ENCODE measurements at regions not wholly inside any gene's neighbourhood (a gene's known extent, or its start where the extent isn't known, plus 50 kb on each side); places are given as distances from the start of the nearest gene placed in this dataset.

DNA sequence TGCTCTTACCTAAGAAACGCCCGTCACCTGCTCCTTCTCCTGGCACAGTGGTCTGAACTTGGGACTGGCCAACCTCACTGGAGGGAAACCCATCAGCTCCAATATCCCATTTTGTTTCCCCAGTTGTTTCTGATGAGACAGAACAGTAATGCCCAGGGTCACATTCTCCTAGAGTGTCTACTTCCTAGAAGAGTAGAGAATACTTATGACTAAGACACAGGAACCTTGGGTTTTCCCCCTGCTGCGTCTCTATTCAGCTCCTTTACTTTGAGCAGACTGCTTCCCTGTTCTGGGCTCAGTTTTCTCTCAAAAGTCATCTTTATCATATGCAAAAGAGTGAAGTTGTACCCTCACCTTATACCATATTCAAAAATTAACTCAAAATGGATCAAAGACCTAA lies 79.4 kb downstream of the POLR2M start:
- TF ChIP-seq, protein P1, sequence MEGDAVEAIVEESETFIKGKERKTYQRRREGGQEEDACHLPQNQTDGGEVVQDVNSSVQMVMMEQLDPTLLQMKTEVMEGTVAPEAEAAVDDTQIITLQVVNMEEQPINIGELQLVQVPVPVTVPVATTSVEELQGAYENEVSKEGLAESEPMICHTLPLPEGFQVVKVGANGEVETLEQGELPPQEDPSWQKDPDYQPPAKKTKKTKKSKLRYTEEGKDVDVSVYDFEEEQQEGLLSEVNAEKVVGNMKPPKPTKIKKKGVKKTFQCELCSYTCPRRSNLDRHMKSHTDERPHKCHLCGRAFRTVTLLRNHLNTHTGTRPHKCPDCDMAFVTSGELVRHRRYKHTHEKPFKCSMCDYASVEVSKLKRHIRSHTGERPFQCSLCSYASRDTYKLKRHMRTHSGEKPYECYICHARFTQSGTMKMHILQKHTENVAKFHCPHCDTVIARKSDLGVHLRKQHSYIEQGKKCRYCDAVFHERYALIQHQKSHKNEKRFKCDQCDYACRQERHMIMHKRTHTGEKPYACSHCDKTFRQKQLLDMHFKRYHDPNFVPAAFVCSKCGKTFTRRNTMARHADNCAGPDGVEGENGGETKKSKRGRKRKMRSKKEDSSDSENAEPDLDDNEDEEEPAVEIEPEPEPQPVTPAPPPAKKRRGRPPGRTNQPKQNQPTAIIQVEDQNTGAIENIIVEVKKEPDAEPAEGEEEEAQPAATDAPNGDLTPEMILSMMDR (IDR thresholded peaks at IDR 0.05; ENCODE audit: borderline replicate concordance, extremely low read depth, low read length, poor library complexity, severe bottlenecking): no peak
- no peak for TF ChIP-seq EZH2 (IDR thresholded peaks at IDR 0.05; ENCODE audit: borderline replicate concordance, low read depth, low read length, severe bottlenecking)
- Histone ChIP-seq H4K20me1 (ENCODE audit: insufficient read depth, low read length) (no peaks in the 10 kb centered on the region), H3K9ac (ENCODE audit: low read depth, low read length) (no peak overlapping the region), H3K4me2 (ENCODE audit: insufficient read depth, low read length) (no peak overlapping the region), H3K27ac (ENCODE audit: low read length) (no peak overlapping the region), H3K4me3 (ENCODE audit: low read depth in 1 of 2, low read length in 2 of 2) (no peak overlapping the region), H2AFZ (ENCODE audit: low read depth, low read length) (no peak overlapping the region), H3K36me3 (ENCODE audit: insufficient read depth, low read length) (no peaks in the 10 kb centered on the region), H3K79me2 (ENCODE audit: insufficient read depth, low read length) (no peaks in the 10 kb centered on the region), H3K4me1 (ENCODE audit: insufficient read depth, low read length) (no peaks in the 10 kb centered on the region), H3K27me3 (ENCODE audit: insufficient read depth, low read length, poor library complexity) (peaks cover 11% of the 10 kb centered on the region), H3K9me3 (ENCODE audit: insufficient read depth, low read length, severe bottlenecking) (no peaks in the 10 kb centered on the region)
- ATAC-seq (ENCODE audit: insufficient read depth, low read depth) (no peak), DNase-seq (no peak)

DNA sequence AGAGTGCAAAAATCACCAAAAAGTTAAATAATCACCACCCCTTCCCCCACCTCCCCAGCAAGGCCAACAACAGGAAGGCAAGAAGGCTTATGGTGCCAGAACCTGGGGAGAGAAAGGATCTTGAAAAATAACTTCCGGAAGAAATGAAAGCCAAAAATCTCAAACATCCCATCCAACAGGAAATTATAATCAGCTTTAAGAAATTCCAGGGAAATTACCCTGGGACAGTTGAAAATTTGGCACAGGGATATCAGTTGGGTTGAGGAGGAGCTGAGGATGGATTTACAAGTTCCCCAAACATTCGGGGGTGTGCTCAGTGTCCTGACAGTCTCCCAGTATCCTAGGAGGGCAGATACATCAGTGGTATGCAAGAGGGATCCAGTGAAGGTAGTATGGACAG lies 82.7 kb downstream of the POLR2M start:
- H3K9ac ChIP-seq (ENCODE audit: low read depth, low read length): no peak overlapping the region
- no peaks in the 10 kb centered on the region for H4K20me1 ChIP-seq (ENCODE audit: insufficient read depth, low read length)
- peaks cover 21% of the 10 kb centered on the region for H3K27me3 ChIP-seq (ENCODE audit: insufficient read depth, low read length, poor library complexity)
- no peaks in the 10 kb centered on the region for H3K79me2 ChIP-seq (ENCODE audit: insufficient read depth, low read length)
- no peak overlapping the region for H3K27ac ChIP-seq (ENCODE audit: low read length)
- H3K4me2 ChIP-seq (ENCODE audit: insufficient read depth, low read length): no peak overlapping the region
- H3K4me1 ChIP-seq (ENCODE audit: insufficient read depth, low read length): no peaks in the 10 kb centered on the region
- DNase-seq (no peak), ATAC-seq (ENCODE audit: insufficient read depth, low read depth) (no peak)
- no peak overlapping the region for H2AFZ ChIP-seq (ENCODE audit: low read depth, low read length)
- no peak overlapping the region for H3K4me3 ChIP-seq (ENCODE audit: low read depth in 1 of 2, low read length in 2 of 2)
- no peaks in the 10 kb centered on the region for H3K9me3 ChIP-seq (ENCODE audit: insufficient read depth, low read length, severe bottlenecking)
- TF ChIP-seq, protein P1 (IDR thresholded peaks at IDR 0.05; ENCODE audit: borderline replicate concordance, extremely low read depth, low read length, poor library complexity, severe bottlenecking): no peak
- TF ChIP-seq EZH2 (IDR thresholded peaks at IDR 0.05; ENCODE audit: borderline replicate concordance, low read depth, low read length, severe bottlenecking): no peak
- no peaks in the 10 kb centered on the region for H3K36me3 ChIP-seq (ENCODE audit: insufficient read depth, low read length)

GRCh38 chr15:57792724-57793449 lies 86.4 kb downstream of the POLR2M start:
- H3K4me2 ChIP-seq (ENCODE audit: insufficient read depth, low read length): no peak overlapping the region
- H3K27me3 ChIP-seq (ENCODE audit: insufficient read depth, low read length, poor library complexity): peaks cover 23% of the 10 kb centered on the region
- no peaks in the 10 kb centered on the region for H3K9me3 ChIP-seq (ENCODE audit: insufficient read depth, low read length, severe bottlenecking)
- H3K79me2 ChIP-seq (ENCODE audit: insufficient read depth, low read length): no peaks in the 10 kb centered on the region
- no peak for ATAC-seq (ENCODE audit: insufficient read depth, low read depth)
- H4K20me1 ChIP-seq (ENCODE audit: insufficient read depth, low read length): no peaks in the 10 kb centered on the region
- no peaks in the 10 kb centered on the region for H3K4me1 ChIP-seq (ENCODE audit: insufficient read depth, low read length)
- TF ChIP-seq, protein P1 (IDR thresholded peaks at IDR 0.05; ENCODE audit: borderline replicate concordance, extremely low read depth, low read length, poor library complexity, severe bottlenecking): no peak
- no peak for TF ChIP-seq EZH2 (IDR thresholded peaks at IDR 0.05; ENCODE audit: borderline replicate concordance, low read depth, low read length, severe bottlenecking)
- no peak overlapping the region for H2AFZ ChIP-seq (ENCODE audit: low read depth, low read length)
- no peak overlapping the region for H3K4me3 ChIP-seq (ENCODE audit: low read depth in 1 of 2, low read length in 2 of 2)
- H3K27ac ChIP-seq (ENCODE audit: low read length): no peak overlapping the region
- no peaks in the 10 kb centered on the region for H3K36me3 ChIP-seq (ENCODE audit: insufficient read depth, low read length)
- no peak for DNase-seq
- no peak overlapping the region for H3K9ac ChIP-seq (ENCODE audit: low read depth, low read length)
